Keratinocyte (primary cell): ENCODE measurements at regions not wholly inside any gene's neighbourhood (a gene's known extent, or its start where the extent isn't known, plus 50 kb on each side); places are given as distances from the start of the nearest gene placed in this dataset.

Experiments
- DNase-seq: peaks from one replicate; pipeline ENCODE4 v3.0.0-alpha.2; 2011; ENCODE audit warnings: low read depth, missing footprints, low spot score
- FAIRE-seq: peaks from 2 replicates; lab custom pipeline; 2011; peaks lifted over from hg19 to GRCh38; lab: Jason Lieb, UNC
- H2AFZ ChIP-seq: 2 replicates; pipeline ENCODE4 v1.6.0; 2012; ENCODE audit warnings: low read length, control low read depth, inconsistent platforms; ENCODE audit not compliant: control insufficient read depth
- H3K27ac ChIP-seq: 2 replicates; pipeline ENCODE4 v1.5.1; 2011; ENCODE audit warnings: low read length; ENCODE audit not compliant: control insufficient read depth, insufficient read depth
- H3K27me3 ChIP-seq: 3 replicates; pipeline ENCODE4 v1.6.0; 2011; ENCODE audit warnings: low read length; ENCODE audit not compliant: control insufficient read depth, insufficient read depth; ENCODE audit errors: extremely low read depth
- H3K36me3 ChIP-seq, 2 experiments: 2 replicates in 1 of 2; 3 replicates in 1 of 2; pipeline ENCODE4 v1.5.1; 2011; ENCODE audit warnings: low read length in 2 of 2, mild to moderate bottlenecking in 1 of 2; ENCODE audit not compliant: control insufficient read depth in 2 of 2, insufficient read depth in 2 of 2; ENCODE audit errors: extremely low read depth in 1 of 2
- H3K4me1 ChIP-seq: 3 replicates; pipeline ENCODE4 v1.5.1; 2011; ENCODE audit warnings: low read length; ENCODE audit not compliant: control insufficient read depth, insufficient read depth; ENCODE audit errors: extremely low read depth
- H3K4me2 ChIP-seq: 3 replicates; pipeline ENCODE4 v1.6.0; 2011; ENCODE audit warnings: low read depth, low read length; ENCODE audit not compliant: control insufficient read depth, insufficient read depth; ENCODE audit errors: extremely low read depth
- H3K4me3 ChIP-seq, 3 experiments: fragments of 200-600 bp in 1 of 3; sonication (generic) in 1 of 3; 2 replicates in 2 of 3; 3 replicates in 1 of 3; pipeline ENCODE4 v1.5.1; 2011 to 2016; ENCODE audit warnings: low read length in 3 of 3, mild to moderate bottlenecking in 3 of 3, control low read depth in 2 of 3, inconsistent platforms in 1 of 3, low read depth in 1 of 3, mixed read lengths in 1 of 3, mixed run types in 1 of 3, moderate library complexity in 1 of 3; ENCODE audit not compliant: control insufficient read depth in 2 of 3, insufficient read depth in 2 of 3; ENCODE audit errors: extremely low read depth in 1 of 3
- H3K79me2 ChIP-seq: 2 replicates; pipeline ENCODE4 v1.6.0; 2012; ENCODE audit warnings: low read length; ENCODE audit not compliant: control insufficient read depth, insufficient read depth
- H3K9ac ChIP-seq: 3 replicates; pipeline ENCODE4 v1.6.0; 2011; ENCODE audit warnings: low read length; ENCODE audit not compliant: control insufficient read depth, insufficient read depth; ENCODE audit errors: extremely low read depth
- H3K9me1 ChIP-seq: 3 replicates; pipeline ENCODE4 v1.6.0; 2011; ENCODE audit warnings: low read length; ENCODE audit not compliant: control insufficient read depth, insufficient read depth; ENCODE audit errors: extremely low read depth
- H3K9me3 ChIP-seq: 2 replicates; pipeline ENCODE4 v1.5.1; 2012; ENCODE audit warnings: low read depth, low read length; ENCODE audit not compliant: control insufficient read depth
- H4K20me1 ChIP-seq: 3 replicates; pipeline ENCODE4 v1.6.0; 2011; ENCODE audit warnings: low read length; ENCODE audit not compliant: control insufficient read depth, insufficient read depth; ENCODE audit errors: extremely low read depth
- EZH2 ChIP-seq: IDR thresholded peaks from one replicate; pipeline ENCODE4 v1.6.1; 2012; ENCODE audit warnings: inconsistent platforms, mild to moderate bottlenecking, low read length, moderate library complexity
- dilution Hi-C: fragments of 300-500 bp; cut with MboI; formaldehyde crosslinking; loops from one replicate; pipeline ENCODE4 v1.7.0; 2020; ENCODE audit warnings: low sequenced_read_pairs; ENCODE audit not compliant: extremely low pct_ligation_motif_present
- TF ChIP-seq, protein P1 (sequence below), 3 experiments: IDR thresholded peaks in 1 of 3; conservative IDR thresholded peaks in 1 of 3; optimal IDR thresholded peaks in 1 of 3; 2 replicates in 2 of 3; 3 replicates in 1 of 3; pipeline versions ENCODE3 to v1.5.1; 2011; ENCODE audit warnings: low read length in 3 of 3, mild to moderate bottlenecking in 3 of 3, moderate library complexity in 2 of 3, control low read depth in 1 of 3, inconsistent platforms in 1 of 3; ENCODE audit not compliant: insufficient read depth in 2 of 3; ENCODE audit errors: extremely low read depth in 1 of 3

DNA sequence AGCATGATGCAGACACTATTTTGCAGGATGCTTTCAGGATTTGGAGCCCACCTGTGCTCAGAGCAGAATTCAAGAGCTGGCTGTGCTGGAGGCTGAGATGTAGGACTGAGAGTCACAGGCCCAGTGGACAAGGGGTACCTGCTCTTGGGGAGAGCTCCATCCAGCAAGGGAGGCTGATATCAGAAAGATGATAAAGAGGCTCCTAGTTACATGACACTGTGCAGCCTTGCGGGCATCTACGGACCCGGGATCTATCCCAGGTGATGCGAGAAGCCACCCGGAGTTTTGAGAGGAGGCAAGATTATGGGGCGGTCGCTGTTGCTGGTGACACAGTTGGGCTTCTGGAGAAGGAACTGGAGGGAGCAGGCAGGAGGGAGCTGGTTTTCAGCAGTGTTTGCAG lies 579.0 kb downstream of the TBC1D22A start:
- no peak overlapping the region for H3K27ac ChIP-seq
- no peak overlapping the region for H3K9ac ChIP-seq
- DNase-seq (no peak), FAIRE-seq (no peak)
- peaks cover 6% of the 10 kb centered on the region for H3K9me3 ChIP-seq
- H3K4me2 ChIP-seq = no peak overlapping the region
- H3K27me3 ChIP-seq = no peaks in the 10 kb centered on the region
- H3K4me3 ChIP-seq = no peak overlapping the region
- no peaks in the 10 kb centered on the region for H3K36me3 ChIP-seq
- no peaks in the 10 kb centered on the region for H4K20me1 ChIP-seq
- H3K9me1 ChIP-seq = no peaks in the 10 kb centered on the region
- dilution Hi-C loops = no loop called here
- H3K4me1 ChIP-seq = no peaks in the 10 kb centered on the region
- no peak for TF ChIP-seq EZH2
- TF ChIP-seq, protein P1, sequence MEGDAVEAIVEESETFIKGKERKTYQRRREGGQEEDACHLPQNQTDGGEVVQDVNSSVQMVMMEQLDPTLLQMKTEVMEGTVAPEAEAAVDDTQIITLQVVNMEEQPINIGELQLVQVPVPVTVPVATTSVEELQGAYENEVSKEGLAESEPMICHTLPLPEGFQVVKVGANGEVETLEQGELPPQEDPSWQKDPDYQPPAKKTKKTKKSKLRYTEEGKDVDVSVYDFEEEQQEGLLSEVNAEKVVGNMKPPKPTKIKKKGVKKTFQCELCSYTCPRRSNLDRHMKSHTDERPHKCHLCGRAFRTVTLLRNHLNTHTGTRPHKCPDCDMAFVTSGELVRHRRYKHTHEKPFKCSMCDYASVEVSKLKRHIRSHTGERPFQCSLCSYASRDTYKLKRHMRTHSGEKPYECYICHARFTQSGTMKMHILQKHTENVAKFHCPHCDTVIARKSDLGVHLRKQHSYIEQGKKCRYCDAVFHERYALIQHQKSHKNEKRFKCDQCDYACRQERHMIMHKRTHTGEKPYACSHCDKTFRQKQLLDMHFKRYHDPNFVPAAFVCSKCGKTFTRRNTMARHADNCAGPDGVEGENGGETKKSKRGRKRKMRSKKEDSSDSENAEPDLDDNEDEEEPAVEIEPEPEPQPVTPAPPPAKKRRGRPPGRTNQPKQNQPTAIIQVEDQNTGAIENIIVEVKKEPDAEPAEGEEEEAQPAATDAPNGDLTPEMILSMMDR (optimal IDR thresholded peaks at IDR 0.05 in 1 of 3, IDR thresholded peaks at IDR 0.05 in 1 of 3, conservative IDR thresholded peaks at IDR 0.05 in 1 of 3; ENCODE audit: extremely low read depth in 1 of 3, insufficient read depth in 2 of 3, low read length in 3 of 3) = no peak
- no peak overlapping the region for H2AFZ ChIP-seq
- H3K79me2 ChIP-seq = no peaks in the 10 kb centered on the region

DNA sequence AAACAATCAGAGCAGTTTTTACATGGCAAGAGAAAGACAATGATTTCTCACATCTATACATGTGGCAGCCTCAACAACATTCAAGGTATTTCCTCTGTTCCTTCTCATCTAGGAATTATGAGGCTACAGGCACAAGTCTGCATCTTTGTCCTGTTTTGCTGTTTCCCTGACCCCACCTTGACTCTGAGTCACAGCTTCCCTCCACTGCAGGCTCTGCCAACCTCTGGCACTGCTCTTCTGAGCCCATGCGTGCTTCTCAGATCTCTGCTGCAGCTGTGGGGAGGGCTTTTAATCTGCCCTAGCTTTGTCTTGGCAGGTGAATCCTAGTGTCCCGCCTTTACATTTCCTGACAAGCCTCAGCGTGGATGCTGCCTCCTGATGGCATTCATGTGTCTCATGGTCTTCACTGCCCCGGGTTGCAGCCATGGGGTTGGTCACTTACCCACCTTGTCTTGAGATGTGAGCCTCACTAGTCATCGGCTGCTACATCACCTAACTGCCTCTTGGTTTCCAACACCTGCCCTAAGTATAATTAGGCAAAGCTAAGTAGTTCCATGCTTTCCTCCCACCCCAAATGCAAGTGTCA lies 578.5 kb downstream of the TBC1D22A start:
- H3K79me2 ChIP-seq = no peaks in the 10 kb centered on the region
- H4K20me1 ChIP-seq = no peaks in the 10 kb centered on the region
- H3K27ac ChIP-seq = no peak overlapping the region
- no peaks in the 10 kb centered on the region for H3K9me1 ChIP-seq
- H3K4me1 ChIP-seq = no peaks in the 10 kb centered on the region
- no peaks in the 10 kb centered on the region for H3K36me3 ChIP-seq
- FAIRE-seq (no peak), DNase-seq (no peak)
- no peak overlapping the region for H2AFZ ChIP-seq
- TF ChIP-seq, protein P1 (optimal IDR thresholded peaks at IDR 0.05 in 1 of 3, IDR thresholded peaks at IDR 0.05 in 1 of 3, conservative IDR thresholded peaks at IDR 0.05 in 1 of 3; ENCODE audit: extremely low read depth in 1 of 3, insufficient read depth in 2 of 3, low read length in 3 of 3) = no peak
- no peak for TF ChIP-seq EZH2
- no peak overlapping the region for H3K9ac ChIP-seq
- H3K27me3 ChIP-seq = no peaks in the 10 kb centered on the region
- no peak overlapping the region for H3K4me3 ChIP-seq
- dilution Hi-C loops = no loop called here
- H3K9me3 ChIP-seq = peaks cover 6% of the 10 kb centered on the region
- H3K4me2 ChIP-seq = no peak overlapping the region
